GM12892 (cell line): ENCODE measurements at regions not wholly inside any gene's neighbourhood (a gene's known extent, or its start where the extent isn't known, plus 50 kb on each side); places are given as distances from the start of the nearest gene placed in this dataset.
"Not testable (repeated sequence)": the region's sequence is repeated elsewhere in the genome, so short reads cannot be mapped to it uniquely, and the experiment has no call there.

ENCODE experiments used
- POLR2A ChIP-seq: IDR thresholded peaks from 2 replicates; pipeline ENCODE4 v1.6.1; 2011; ENCODE audit warnings: low read depth, low read length, control low read depth
- POLR2AphosphoS5 ChIP-seq: IDR thresholded peaks from 2 replicates; pipeline ENCODE4 v1.6.1; 2011; ENCODE audit warnings: low read depth, low read length, control low read depth
- TAF1 ChIP-seq: IDR thresholded peaks from 2 replicates; pipeline ENCODE4 v1.6.1; 2011; ENCODE audit warnings: low read depth, mild to moderate bottlenecking, control low read depth, low read length, borderline replicate concordance

DNA sequence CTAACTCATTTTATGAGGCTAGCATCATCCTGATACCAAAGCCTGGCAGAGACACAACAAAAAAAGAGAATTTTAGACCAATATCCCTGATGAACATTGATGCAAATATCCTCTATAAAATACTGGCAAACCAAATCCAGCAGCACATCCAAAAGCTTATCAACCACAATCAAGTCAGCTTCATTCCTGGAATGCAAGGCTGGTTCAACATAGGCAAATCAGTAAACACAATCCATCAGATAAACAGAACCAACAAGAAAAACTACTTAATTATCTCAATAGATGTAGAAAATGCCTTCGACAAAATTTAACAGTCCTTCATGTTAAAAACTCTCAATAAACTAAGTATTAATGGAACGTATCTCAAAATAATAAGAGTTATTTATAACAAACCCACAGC lies 433.3 kb downstream of the TFEC start:
- not testable (repeated sequence) for TF ChIP-seq POLR2A, POLR2AphosphoS5, TAF1
